A172 (cell line): ENCODE measurements at regions not wholly inside any gene's neighbourhood (a gene's known extent, or its start where the extent isn't known, plus 50 kb on each side); places are given as distances from the start of the nearest gene placed in this dataset.
"Not testable (repeated sequence)": the region's sequence is repeated elsewhere in the genome, so short reads cannot be mapped to it uniquely, and the experiment has no call there.

Source experiments
- DNase-seq: peaks from one replicate; pipeline ENCODE4 v3.0.0-alpha.2; 2015; ENCODE audit warnings: low spot score

DNA sequence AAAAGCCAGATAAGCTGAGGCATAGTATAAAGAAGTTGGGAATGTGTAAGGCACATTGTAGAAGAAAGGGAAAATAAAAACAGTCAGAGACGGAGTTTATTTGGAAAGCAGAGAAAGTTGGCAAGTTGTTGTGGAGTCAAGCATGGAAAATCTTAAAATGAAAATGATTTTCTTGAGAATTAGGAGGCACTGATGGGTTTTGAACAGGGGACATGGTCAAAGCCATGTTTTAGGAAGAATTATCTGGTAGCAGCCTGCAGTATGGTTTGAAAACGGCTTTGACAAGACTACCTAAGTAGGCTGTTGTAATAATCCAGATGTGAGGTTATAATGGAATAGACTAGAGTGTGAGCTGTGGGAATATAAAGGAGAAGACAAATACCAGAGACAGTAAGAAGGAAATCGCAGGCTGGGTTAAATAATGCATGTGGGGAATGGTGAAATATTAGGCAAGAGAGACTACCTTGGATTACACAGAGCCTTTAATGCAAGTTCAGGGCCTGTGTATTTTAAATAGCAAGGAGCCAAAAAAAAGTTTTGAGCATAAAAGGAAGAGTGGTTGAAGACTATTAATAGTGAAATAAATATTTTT lies 130.4 kb upstream of the MEOX2 start:
- no peak for DNase-seq

DNA sequence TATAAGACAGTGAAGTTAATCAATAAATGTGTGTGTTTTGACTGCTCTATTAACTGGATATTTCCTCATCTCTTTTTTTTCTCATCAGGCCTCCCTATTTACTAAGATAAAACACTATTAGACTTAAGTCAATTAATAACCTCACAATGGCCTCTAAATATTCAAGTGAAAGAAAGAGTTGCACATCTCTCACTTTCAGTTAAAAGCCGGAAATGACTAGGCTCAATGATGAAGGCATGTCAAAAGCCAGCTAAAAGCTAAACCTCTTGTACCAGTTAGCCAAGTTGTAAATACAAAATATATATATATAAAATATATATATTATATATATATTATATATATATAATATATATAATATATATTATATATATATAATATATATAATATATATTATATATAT lies 127.0 kb upstream of the MEOX2 start:
- DNase-seq, result no peak

DNA sequence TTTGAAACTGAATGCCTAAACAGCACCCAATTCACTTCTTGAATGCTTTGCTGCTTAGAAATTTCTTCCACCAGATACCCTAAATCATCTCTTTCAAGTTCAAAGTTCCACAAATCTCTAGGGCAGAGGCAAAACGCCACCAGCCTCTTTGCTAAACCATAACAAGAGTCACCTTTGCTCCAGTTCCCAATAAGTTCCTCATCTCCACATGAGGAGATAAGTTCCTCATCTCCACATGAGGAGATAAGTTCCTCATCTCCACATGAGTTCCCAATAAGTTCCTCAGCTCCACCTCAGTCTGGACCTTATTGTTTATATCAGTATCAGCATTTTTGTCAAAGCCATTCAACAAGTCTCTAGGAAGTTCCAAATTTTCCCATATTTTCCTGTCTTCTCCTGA lies 123.9 kb upstream of the MEOX2 start:
- DNase-seq, result not testable (repeated sequence)

DNA sequence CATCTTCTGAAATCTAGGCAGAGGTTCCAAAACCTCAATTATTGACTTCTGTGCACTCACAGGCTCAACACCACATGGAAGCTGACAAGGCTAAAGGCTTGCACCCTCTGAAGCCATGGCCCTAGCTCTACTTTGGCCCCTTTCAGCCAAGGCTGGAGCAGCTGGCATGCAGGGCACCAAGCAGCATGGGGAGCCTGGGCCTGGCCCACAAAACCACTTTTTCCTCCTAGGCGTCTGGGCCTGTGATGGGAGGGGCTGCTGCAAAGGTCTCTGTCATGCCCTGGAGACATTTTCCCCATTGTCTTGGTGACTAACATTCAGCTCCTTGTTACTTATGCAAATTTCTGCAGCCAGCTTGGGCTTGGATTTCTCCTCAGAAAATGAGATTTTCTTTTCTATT lies 123.5 kb upstream of the MEOX2 start:
- DNase-seq, result not testable (repeated sequence)

DNA sequence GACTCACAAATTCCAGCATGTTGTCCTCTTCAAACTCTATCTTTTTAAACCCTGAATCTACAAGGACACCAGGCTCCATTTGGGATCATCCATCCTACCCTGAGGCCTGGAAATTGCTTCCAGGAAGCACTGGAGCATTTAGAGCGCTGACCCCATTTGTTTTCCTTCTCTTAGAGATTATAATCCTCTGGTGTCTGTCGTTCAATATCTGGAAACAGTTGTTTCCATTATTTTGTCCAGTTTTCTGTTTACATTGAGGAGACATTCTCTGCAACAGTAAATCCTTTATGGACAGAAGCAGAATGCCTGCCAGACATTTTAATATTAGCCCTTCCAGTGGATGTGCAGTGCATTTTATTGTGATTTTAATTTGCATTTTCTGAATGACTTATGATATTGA lies 119.4 kb upstream of the MEOX2 start:
- no peak for DNase-seq

DNA sequence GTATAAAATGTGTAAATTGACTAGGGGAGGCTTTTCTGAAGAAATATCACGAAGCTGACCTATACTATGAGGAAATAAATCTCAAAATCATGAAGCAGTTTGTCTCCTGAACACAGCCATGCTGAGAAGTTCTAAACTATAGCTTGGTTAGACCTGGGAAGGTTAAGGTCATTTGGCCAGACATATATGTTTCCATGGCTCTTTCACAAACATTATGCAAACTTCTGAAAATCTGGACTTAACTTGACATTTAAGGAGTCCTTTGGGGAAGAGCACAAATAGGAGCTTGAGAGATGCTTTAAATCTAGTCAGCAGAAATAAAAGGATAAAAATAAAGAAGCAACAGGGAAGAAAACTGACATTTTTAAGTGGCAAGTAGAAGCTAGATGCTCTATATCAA lies 115.9 kb upstream of the MEOX2 start:
- DNase-seq, result no peak

DNA sequence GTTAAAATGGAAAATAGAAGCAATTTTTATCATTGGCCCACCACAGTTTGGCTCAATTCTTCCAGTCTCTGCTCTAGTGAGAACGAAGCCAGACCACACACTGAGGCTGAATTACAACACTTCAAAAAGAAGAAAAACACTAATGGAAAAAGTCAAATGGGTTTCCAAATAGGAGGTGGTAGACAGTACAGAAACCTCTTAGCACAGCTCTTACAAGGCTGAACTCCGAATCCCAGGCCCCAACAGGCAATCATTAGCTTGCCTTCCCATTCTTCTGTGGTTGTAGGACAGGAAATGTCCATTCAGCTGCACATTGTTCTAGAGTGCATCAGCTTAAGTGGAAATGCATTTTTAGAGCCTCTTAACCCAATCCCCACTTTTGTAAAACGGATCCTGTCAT lies 115.1 kb upstream of the MEOX2 start:
- DNase-seq, result peak; percentile 29

DNA sequence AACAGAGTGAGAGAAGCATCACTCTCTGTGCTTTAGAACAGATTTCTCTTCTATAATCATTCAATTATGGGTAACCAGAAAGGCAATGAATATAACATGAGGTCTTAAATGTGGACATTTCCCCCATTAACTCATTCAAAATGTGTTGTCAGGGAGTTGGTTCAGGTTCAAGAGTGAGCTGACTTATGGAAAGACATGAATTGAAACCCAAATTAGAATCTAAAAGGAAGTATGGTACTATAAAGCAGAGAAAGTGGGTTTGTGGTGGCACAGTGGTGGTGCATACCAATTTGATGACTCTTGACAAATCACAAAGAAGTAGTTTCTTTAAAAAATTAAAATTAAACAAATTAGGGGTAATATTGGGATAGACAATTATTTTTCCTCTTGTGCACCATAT lies 114.6 kb upstream of the MEOX2 start:
- no peak for DNase-seq

DNA sequence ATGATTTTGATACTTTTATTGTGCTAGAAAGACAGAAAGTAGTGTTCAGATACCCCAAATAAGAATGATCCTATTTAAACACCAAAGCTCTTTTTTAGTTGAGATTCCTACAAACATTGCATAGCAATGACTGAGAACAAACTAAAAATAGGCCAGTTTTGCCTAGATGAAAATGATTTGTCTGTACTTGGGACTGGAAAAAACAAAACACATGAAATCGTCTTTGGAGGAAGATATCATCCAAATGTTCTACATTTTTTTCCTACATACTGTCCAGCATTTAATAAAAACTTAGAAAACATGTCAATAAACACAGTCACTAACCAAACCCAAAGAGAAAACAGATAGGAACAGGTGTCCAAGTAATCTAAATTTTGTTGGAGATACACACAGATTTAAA lies 111.6 kb upstream of the MEOX2 start:
- DNase-seq, result no peak

DNA sequence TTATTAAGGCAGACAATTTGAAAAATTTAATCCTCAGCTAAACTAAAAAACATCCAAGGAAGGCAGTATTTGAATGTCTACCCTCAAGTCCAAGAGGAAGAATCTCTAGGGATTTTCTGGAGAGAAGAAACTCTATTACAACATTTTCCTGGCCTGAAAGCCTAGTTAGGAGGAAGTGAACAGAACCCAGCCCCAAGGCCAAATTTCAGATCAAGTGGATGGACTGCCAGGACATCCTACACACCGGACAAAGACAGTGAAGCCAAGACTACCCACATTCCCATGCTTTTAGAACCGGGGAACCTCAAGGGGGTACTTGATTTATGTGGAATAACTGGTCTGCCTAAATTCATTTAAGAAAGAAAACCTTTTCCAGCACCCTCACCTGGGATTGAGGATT lies 108.9 kb upstream of the MEOX2 start:
- no peak for DNase-seq

DNA sequence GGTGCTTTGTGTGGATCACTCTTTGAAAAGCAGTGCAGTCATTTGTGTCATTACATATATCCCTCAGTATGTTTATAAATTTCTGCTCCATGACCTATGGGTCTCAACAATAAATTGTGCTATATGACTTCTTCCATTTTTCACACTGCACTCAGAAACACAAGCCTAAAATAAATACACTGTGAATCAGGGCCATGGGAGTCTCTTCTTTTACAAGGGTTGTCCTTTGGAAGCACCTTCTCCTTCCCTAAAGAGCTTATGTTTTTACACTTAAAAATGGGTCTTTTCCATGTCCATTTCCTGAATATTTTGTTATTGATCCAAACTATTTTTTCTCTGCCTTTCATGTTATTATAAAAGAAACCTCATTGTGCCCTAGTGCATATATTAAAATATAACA lies 108.3 kb upstream of the MEOX2 start:
- DNase-seq, result no peak

DNA sequence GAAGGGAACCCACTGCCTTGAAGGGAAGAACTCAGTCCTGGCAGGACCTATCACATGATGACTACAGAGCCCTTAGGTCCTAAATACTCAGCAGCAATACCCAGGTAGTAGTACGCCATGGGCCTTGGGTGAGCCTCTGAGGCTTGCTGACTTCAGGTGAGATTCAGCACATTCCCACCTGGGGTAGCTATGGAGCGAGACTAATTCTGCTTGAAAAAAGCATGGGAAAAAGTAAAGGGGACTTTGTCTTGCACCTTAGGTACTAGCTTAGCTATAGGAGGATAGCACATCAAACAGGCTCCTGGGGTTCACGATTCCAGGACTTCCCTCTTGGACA lies 98.2 kb upstream of the MEOX2 start:
- no peak for DNase-seq

DNA sequence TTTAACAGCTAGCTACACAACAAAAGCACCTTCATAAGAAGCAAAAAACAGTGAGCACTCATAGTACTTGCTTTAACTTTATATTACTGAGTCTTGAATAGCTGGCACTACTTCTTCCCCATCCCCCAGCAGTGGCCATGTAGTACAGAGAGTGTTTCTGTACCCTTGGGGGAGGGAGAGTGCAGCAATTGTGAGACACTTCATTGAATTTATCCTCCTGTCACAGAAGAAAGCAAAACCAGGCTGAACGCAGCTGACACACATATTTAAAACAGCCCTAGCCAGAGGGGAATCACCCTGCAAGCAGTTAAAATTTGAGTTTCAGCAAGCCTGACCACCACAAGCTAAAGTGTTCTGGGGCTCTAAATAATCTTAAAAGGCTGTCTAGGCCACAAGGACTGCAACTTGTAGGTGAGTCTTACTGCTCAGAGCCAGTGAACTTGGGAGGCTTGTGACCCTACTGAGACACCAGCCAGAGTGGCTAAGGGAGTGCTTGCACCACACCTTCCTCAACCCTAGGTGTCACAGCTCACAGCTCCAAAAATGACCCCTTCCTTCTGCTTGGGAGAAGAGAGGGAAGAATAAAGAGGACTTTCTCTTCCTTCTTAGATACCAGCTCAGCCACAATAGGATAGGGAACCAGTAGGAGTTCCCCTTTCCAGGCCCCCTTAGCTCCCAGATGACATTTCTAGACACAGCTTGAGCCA lies 97.7 kb upstream of the MEOX2 start:
- DNase-seq, result no peak

DNA sequence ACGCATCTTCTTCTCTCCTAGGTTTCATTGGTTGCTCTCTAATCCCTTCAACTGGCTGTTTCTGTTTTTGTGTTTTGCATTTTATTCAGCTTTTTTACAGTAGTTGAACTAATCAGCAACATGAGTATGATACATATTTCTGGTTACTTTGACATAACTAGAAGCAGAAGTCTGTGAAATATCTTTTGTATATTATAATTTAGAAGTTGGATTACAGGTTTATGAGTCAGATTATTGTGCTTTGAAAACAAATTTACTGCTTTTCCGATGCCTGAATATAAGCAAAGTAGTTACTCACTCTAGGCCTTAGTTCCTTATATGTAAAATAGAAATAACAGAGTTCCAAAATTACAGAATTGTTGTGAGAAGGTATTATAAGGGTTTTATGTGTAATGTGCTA lies 96.2 kb upstream of the MEOX2 start:
- DNase-seq, result no peak

DNA sequence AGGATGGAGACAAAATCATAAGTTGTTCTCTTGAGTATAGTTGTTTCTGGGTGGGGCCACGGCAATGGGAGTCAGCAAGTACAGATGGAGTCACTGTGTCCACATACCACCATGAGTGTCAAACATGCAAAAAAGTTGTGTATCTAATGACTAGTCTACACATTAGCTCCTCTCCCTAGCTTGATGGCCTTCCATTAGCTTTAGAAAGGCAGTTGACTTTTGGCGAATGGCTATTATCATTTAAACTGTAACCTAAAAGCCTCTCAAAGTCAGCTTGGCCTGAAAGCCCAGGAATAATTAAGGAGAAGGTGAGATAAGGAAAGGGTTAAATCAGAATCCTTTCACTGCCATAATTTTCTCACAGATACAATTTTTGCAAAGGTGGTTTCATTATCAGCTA lies 95.5 kb upstream of the MEOX2 start:
- no peak for DNase-seq

DNA sequence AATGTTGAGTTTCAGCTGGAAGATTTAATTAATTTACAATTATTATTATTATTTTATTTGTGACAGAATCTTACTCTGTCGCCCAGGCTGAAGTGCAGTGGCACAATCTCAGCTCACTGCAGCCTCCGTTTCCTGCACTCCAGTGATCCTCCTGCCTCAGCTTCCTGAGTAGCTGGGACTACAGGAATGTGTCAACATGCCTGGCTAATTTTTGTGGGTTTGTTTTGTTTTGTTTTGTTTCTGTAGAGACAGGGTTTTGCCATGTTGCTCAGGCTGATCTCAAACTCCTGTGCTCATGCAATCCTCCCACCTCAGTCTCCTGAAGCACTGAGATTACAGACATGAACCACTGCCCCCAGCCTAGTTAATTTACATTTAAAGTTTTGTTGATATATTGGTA lies 93.8 kb upstream of the MEOX2 start:
- no peak for DNase-seq

DNA sequence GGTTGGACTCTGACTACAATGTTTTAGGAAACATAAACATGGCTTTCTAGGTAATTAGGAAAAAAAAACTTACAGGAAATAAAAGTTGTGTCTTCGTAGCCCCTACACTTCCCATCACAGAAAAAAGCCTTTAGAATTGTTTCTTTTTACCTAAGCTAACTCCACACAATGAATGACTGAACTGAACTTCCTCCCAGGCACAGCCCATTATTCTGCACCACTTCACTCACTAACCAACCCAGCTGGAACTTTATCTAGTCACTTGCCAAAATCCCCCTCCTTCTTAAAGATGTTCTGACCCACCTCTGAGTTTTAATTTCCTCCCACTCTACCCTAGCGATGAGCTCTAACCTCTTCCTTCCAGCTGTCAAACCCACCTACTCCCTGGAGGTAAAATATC lies 91.7 kb upstream of the MEOX2 start:
- no peak for DNase-seq

DNA sequence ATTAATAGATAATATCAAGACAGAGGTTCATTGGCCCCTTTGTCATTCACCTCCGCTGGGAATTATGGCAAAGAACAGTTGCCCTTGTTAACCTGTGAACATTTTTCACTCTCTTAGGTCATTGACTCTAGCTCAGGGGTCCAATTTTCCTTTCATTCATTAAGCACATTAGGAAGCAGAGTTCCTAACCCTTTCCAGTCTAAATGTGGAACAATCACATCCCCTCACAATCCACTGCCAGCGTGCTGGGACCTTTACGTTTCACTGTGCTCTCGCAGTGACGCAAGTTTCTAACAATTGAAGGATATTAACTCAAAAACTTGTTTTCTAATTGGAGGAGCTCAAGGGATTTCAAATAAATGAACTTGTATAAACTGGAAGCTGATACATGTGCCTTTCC lies 79.3 kb upstream of the MEOX2 start:
- no peak for DNase-seq

DNA sequence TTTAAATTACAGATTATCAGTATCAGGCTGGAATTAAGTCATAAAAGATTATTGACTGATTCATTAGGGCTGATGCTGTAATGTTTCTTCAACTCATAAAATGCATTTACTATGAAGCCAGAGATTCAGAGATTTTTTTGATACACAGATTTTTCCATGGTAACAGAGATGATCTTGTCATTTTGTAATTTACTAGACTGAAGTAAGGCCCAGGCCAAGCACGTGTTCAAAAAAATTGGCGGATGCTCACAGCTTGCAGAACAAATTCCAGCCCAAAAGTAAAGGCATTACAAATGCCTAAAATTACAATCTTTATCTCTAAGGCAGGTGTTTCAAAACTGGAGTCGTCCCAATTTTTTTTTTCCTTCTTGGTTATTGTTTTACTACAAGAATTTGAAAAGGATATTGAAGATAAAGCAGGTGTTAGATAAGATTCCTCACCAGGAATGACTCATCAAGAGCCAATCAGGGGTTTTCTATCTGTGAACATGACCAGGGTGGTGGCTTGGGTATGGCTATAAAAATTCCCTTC lies 78.4 kb upstream of the MEOX2 start:
- DNase-seq, result peak; percentile 52

DNA sequence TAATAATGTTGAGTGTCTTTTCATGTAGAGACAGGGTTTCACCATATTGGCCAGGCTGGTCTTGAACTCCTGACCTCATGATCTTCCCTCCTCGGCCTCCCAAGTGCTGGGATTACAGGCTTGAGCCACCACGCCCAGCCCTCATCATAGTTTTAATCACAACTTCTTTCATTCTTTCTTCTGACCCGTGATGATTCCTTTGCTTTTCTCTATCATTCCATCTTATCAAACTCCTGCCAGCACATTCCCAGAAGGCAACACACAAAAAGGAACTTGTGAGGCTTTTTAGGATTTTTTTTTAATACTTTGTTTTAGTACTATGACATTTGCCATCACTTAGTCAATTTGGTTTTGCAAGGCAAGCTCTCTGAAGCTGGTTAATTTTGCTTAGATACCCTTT lies 77.5 kb upstream of the MEOX2 start:
- no peak for DNase-seq

DNA sequence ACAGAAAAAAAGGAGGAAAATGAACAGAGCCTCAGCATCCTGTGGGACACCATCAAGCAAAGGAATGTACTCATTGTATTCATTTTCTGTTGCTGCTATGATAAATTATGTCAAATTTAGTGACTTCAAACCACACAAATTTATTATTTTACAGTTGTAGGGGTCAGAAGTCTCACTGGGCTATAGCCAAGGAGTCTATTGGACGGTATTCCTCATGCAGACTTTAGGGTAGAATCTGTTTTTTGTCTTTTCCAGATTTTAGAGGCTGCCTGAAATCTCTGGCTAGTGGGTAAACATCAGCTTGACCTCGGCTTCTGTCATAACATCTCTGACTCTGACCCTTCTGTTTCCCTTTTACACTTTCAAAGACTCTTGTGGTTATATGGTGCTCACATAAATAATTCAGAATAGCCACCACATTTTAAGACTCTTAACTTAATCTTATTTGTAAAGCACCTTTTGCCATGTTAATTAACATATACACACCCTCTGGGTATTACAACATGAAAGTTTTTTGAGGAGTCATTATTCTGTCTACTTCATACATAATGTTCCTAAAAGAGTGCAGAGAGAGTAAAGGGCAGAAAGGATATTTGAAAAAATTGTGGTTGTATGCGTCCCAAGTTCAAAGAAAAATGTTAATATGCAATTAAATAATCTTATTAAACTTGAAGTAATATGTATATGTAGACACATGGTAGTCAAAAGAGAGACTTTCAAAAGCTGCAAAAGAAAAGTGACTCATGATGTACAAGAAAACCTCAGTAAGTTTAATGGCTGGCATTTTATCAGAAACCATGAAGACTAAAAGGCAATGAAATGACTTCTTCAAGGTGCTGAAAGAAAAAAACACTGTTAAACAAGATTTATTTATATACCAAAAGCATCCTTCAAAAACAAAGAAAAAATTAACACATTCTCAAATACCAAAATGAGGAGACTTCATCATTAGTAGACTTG lies 70.8 kb upstream of the MEOX2 start:
- DNase-seq, result peak; percentile 41

DNA sequence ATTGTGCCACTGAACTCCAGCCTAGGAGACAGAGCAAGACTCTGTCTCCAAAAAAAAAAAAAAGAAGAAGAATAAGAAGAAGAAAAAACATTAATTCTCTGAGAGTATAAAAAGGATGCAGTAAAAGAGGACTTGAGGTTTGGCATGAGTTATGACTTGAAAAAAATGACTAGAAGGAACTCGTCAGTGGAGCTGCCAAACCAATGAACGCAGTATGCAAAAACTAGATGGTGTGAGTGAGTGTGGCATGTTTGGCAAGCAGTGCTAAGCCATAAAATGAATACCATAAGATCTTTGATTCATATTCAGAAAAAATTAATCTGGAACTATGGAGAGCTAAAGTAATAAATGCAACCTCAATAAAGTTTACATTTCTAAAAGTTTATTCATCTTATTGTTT lies 68.6 kb upstream of the MEOX2 start:
- DNase-seq, result no peak
